Trophoblast cell (in vitro differentiated cells and primary cell): ENCODE measurements at regions not wholly inside any gene's neighbourhood (a gene's known extent, or its start where the extent isn't known, plus 50 kb on each side); places are given as distances from the start of the nearest gene placed in this dataset.

Experiments used
- DNase-seq, 2 donors: peaks; one replicate each; pipeline ENCODE4 v3.0.0-alpha.2; 2016
- H2AFZ ChIP-seq: 2 replicates; pipeline ENCODE4 v1.6.1; 2013; ENCODE audit warnings: low read length, moderate library complexity, mild to moderate bottlenecking; ENCODE audit not compliant: insufficient read depth, poor library complexity
- H2AK5ac ChIP-seq: 2 replicates; pipeline ENCODE4 v1.6.1; 2013; ENCODE audit warnings: mild to moderate bottlenecking, low read length
- H2BK120ac ChIP-seq: 2 replicates; pipeline ENCODE4 v1.6.1; 2013; ENCODE audit warnings: low read length, mild to moderate bottlenecking, moderate library complexity; ENCODE audit not compliant: insufficient read depth, poor library complexity
- H2BK12ac ChIP-seq: 2 replicates; pipeline ENCODE4 v1.6.1; 2013; ENCODE audit warnings: mild to moderate bottlenecking, low read length, moderate library complexity
- H2BK5ac ChIP-seq: 2 replicates; pipeline ENCODE4 v1.6.1; 2013; ENCODE audit warnings: low read length, low read depth, moderate library complexity, mild to moderate bottlenecking; ENCODE audit not compliant: poor library complexity
- H3K14ac ChIP-seq: 2 replicates; pipeline ENCODE4 v1.6.1; 2013; ENCODE audit warnings: mild to moderate bottlenecking, low read length
- H3K18ac ChIP-seq: 2 replicates; pipeline ENCODE4 v1.6.1; 2013; ENCODE audit warnings: mild to moderate bottlenecking, low read length
- H3K23ac ChIP-seq: 2 replicates; pipeline ENCODE4 v1.6.1; 2013; ENCODE audit warnings: low read length
- H3K27ac ChIP-seq: 2 replicates; pipeline ENCODE4 v1.5.1; 2013; ENCODE audit warnings: low read depth, mild to moderate bottlenecking, inconsistent platforms, low read length, moderate library complexity
- H3K27me3 ChIP-seq: 2 replicates; pipeline ENCODE4 v1.6.1; 2013; ENCODE audit warnings: inconsistent platforms, mild to moderate bottlenecking, low read length, moderate library complexity; ENCODE audit not compliant: insufficient read depth
- H3K36me3 ChIP-seq, 2 experiments: 1 replicate in 1 of 2; 2 replicates in 1 of 2; pipeline ENCODE4 v1.6.1; 2013; ENCODE audit warnings: low read length in 2 of 2, mild to moderate bottlenecking in 2 of 2, moderate library complexity in 1 of 2; ENCODE audit not compliant: insufficient read depth in 2 of 2, control insufficient read depth in 1 of 2
- H3K4ac ChIP-seq: 2 replicates; pipeline ENCODE4 v1.6.1; 2013; ENCODE audit warnings: low read depth, mild to moderate bottlenecking, low read length, moderate library complexity
- H3K4me1 ChIP-seq, 2 experiments: 1 replicate in 1 of 2; 2 replicates in 1 of 2; pipeline ENCODE4 v1.6.1; 2013; ENCODE audit warnings: low read length in 2 of 2, mild to moderate bottlenecking in 2 of 2, moderate library complexity in 1 of 2; ENCODE audit not compliant: insufficient read depth in 2 of 2, control insufficient read depth in 1 of 2
- H3K4me2 ChIP-seq: 2 replicates; pipeline ENCODE4 v1.6.1; 2013; ENCODE audit warnings: inconsistent platforms, mild to moderate bottlenecking, low read length, moderate library complexity
- H3K4me3 ChIP-seq: 2 replicates; pipeline ENCODE4 v1.5.1; 2013; ENCODE audit warnings: mild to moderate bottlenecking, low read depth, low read length, inconsistent platforms
- H3K79me1 ChIP-seq: one replicate; pipeline ENCODE4 v1.6.1; 2013; ENCODE audit warnings: low read length
- H3K79me2 ChIP-seq: 2 replicates; pipeline ENCODE4 v1.6.1; 2013; ENCODE audit warnings: low read length, mild to moderate bottlenecking; ENCODE audit not compliant: control insufficient read depth, insufficient read depth, poor library complexity
- H3K9ac ChIP-seq: 2 replicates; pipeline ENCODE4 v1.6.1; 2013; ENCODE audit warnings: mild to moderate bottlenecking, low read length
- H3K9me3 ChIP-seq: 2 replicates; pipeline ENCODE4 v1.6.1; 2013; ENCODE audit warnings: low read depth, mild to moderate bottlenecking, control low read depth, inconsistent platforms, low read length; ENCODE audit not compliant: insufficient read depth
- H4K12ac ChIP-seq: 2 replicates; pipeline ENCODE4 v1.6.1; 2013; ENCODE audit warnings: low read depth, mild to moderate bottlenecking, low read length, moderate library complexity
- H4K8ac ChIP-seq: 2 replicates; pipeline ENCODE4 v1.6.1; 2013; ENCODE audit warnings: low read depth, mild to moderate bottlenecking, low read length, moderate library complexity
- H4K91ac ChIP-seq: one replicate; pipeline ENCODE4 v1.6.1; 2013; ENCODE audit warnings: low read depth, mild to moderate bottlenecking, low read length, moderate library complexity
- WGBS: extraction: QIAGEN DNeasy Blood & Tissue Kit; methylation state at CpG from one replicate; pipeline ENCODE4 v1.1.7; 2013; ENCODE audit warnings: missing lambda C conversion rate; ENCODE audit not compliant: insufficient read length, insufficient coverage; ENCODE audit errors: extremely low coverage; 5-methylcytosine and 5-hydroxymethylcytosine counted together

GRCh38 chrX:567891-568290, 62.7 kb upstream of the SHOX start:
- H3K27ac ChIP-seq, result no peak overlapping the region
- peaks cover 3% of the 10 kb centered on the region for H3K9me3 ChIP-seq
- no peak overlapping the region for H4K91ac ChIP-seq
- H2AFZ ChIP-seq, result no peak overlapping the region
- H3K4ac ChIP-seq, result no peak overlapping the region
- no peaks in the 10 kb centered on the region for H3K4me1 ChIP-seq
- no peak overlapping the region for H4K12ac ChIP-seq
- H2BK120ac ChIP-seq, result no peak overlapping the region
- no peaks in the 10 kb centered on the region for H3K79me2 ChIP-seq
- no CpG with 5 or more reads among the region's 8 CpGs for WGBS
- H3K23ac ChIP-seq, result no peak overlapping the region
- no peaks in the 10 kb centered on the region for H3K36me3 ChIP-seq
- H3K9ac ChIP-seq, result no peak overlapping the region
- H3K14ac ChIP-seq, result no peak overlapping the region
- no peak overlapping the region for H3K18ac ChIP-seq
- no peak overlapping the region for H4K8ac ChIP-seq
- no peaks in the 10 kb centered on the region for H3K79me1 ChIP-seq
- DNase-seq, result no peak
- no peak overlapping the region for H2BK5ac ChIP-seq
- H3K27me3 ChIP-seq, result no peaks in the 10 kb centered on the region
- H2BK12ac ChIP-seq, result no peak overlapping the region
- H3K4me3 ChIP-seq, result no peak overlapping the region
- H3K4me2 ChIP-seq, result no peak overlapping the region
- H2AK5ac ChIP-seq, result no peak overlapping the region

DNA sequence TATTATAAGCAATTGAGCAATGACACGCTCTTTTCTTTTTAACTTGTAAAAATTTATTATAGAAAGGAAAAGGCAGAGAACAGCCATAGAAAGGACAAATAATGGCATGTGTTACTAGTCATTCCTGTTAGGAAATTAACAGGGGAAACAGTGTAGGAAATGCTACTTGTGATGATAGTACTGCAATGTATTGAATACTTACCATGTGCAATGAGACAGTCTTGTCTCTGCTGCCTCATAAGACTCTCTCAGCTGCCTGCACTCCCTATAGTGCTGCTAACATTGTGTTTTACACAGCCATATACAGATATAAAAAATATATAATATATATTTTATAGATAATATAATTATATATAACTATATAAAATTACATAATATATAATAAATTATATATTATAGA, 62.3 kb upstream of the SHOX start:
- Histone ChIP-seq H2AK5ac (no peak overlapping the region), H4K91ac (no peak overlapping the region), H2AFZ (no peak overlapping the region), H3K18ac (no peak overlapping the region), H3K27me3 (no peaks in the 10 kb centered on the region), H3K9me3 (peaks cover 3% of the 10 kb centered on the region), H4K8ac (no peak overlapping the region), H3K79me2 (no peaks in the 10 kb centered on the region), H3K36me3 (no peaks in the 10 kb centered on the region), H2BK120ac (no peak overlapping the region), H3K9ac (no peak overlapping the region), H2BK12ac (no peak overlapping the region), H4K12ac (no peak overlapping the region), H3K4me3 (no peak overlapping the region), H3K4ac (no peak overlapping the region), H3K79me1 (no peaks in the 10 kb centered on the region), H3K4me2 (no peak overlapping the region), H2BK5ac (no peak overlapping the region), H3K4me1 (no peaks in the 10 kb centered on the region), H3K23ac (no peak overlapping the region), H3K14ac (no peak overlapping the region), H3K27ac (no peak overlapping the region)
- no peak for DNase-seq
- no CpG with 5 or more reads among the region's 1 CpG for WGBS

GRCh38 chrX:572538-573124, 58.0 kb upstream of the SHOX start:
- Histone ChIP-seq H3K23ac (peak overlapping the region; percentile 80), H3K4me3 (no peak overlapping the region), H2BK12ac (no peak overlapping the region), H2BK120ac (no peak overlapping the region), H3K9me3 (no peaks in the 10 kb centered on the region), H3K9ac (no peak overlapping the region), H2BK5ac (no peak overlapping the region), H3K79me2 (no peaks in the 10 kb centered on the region), H2AFZ (no peak overlapping the region), H3K36me3 (no peaks in the 10 kb centered on the region), H2AK5ac (no peak overlapping the region), H3K79me1 (no peaks in the 10 kb centered on the region), H3K4ac (no peak overlapping the region), H4K8ac (no peak overlapping the region), H4K91ac (no peak overlapping the region), H3K4me1 (no peaks in the 10 kb centered on the region), H4K12ac (no peak overlapping the region), H3K27ac (no peak overlapping the region), H3K27me3 (no peaks in the 10 kb centered on the region), H3K4me2 (no peak overlapping the region), H3K18ac (no peak overlapping the region), H3K14ac (no peak overlapping the region)
- WGBS, result no CpG with 5 or more reads among the region's 12 CpGs
- DNase-seq, result no peak

- Histone ChIP-seq H3K14ac (no peak overlapping the region), H3K9me3 (no peaks in the 10 kb centered on the region), H3K23ac (no peak overlapping the region), H2AK5ac (no peak overlapping the region), H2BK12ac (no peak overlapping the region), H3K9ac (no peak overlapping the region), H3K79me1 (no peaks in the 10 kb centered on the region), H3K79me2 (no peaks in the 10 kb centered on the region), H3K27ac (no peak overlapping the region), H3K4me3 (no peak overlapping the region), H3K4ac (no peak overlapping the region), H3K36me3 (no peaks in the 10 kb centered on the region), H4K12ac (no peak overlapping the region), H3K4me1 (no peaks in the 10 kb centered on the region), H4K91ac (no peak overlapping the region), H3K4me2 (no peak overlapping the region), H4K8ac (no peak overlapping the region), H2BK5ac (no peak overlapping the region), H3K27me3 (no peaks in the 10 kb centered on the region), H3K18ac (no peak overlapping the region), H2AFZ (no peak overlapping the region), H2BK120ac (no peak overlapping the region)
- WGBS, result no CpG with 5 or more reads among the region's 14 CpGs
- DNase-seq, result no peak
These were observed 56.3 kb upstream of the SHOX start for GRCh38 chrX:574251-574650.
